ENCODE measurements at regions not wholly inside any gene's neighbourhood (a gene's known extent, or its start where the extent isn't known, plus 50 kb on each side); places are given as distances from the start of the nearest gene placed in this dataset.
"Not testable (repeated sequence)": the region's sequence is repeated elsewhere in the genome, so short reads cannot be mapped to it uniquely, and the experiment has no call there.

DNA sequence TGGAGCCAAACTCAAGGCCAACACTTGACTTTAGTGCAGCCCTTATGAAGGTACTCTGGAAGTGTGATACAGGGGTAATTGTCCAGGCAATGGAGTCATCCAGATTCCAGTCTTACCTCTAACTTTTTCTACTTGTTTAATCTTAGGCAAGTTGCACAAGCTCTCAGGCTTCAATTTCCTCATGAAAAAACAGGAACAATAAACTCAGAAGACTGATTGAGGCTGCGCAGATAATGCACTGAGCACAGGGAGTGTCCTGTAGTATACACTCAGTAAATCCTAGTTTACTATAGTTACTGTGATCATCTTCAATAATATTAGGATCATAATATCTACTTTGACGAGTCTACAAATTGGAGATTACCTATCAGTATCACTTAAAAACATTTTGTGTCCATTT, 127.5 kb upstream of the SMLR1 start:
- no peak for DNase-seq (ENCODE audit: low read depth in 4 of 4, low spot score in 2 of 4)

DNA sequence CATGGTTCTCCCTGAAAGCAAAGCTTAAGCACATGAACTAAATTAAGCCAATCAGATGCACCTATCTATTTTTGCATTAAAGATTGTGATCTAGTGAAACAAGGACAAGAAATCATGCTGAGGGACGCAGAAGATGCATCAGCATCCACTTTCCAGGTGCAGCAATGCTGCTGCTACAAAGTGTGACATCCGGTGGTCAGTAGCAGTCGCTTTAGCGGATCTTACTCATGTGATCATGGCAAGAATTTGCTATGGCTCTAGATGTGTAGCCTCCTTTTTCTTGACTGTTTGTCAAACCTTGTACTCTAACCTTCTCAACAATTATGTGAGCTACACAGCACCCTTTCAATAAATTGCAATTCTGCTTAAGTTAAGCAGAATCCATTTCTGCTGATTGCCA, 126.8 kb upstream of the SMLR1 start:
- DNase-seq (ENCODE audit: low read depth in 4 of 4, low spot score in 2 of 4): no peak

DNA sequence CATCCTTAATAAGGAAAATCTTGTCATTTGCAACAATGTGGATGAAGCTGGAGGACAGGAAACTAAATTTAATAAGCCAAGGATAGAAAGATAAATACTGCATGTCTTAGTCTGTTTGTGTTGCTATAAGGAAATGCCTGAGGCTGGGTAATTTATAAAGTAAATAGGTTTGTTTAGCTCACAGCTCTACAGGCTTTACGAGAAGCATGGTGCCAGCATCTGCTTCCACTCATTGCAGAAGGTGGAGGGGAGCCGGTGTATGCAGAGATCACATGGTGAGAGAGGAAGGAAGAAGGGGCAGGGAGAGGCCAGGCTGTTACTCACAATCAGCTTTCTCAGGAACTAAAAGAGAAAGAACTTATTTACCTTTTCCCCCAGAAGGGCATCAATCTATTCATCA, 118.9 kb upstream of the SMLR1 start:
- DNase-seq (ENCODE audit: low read depth in 4 of 4, low spot score in 2 of 4): no peak

DNA sequence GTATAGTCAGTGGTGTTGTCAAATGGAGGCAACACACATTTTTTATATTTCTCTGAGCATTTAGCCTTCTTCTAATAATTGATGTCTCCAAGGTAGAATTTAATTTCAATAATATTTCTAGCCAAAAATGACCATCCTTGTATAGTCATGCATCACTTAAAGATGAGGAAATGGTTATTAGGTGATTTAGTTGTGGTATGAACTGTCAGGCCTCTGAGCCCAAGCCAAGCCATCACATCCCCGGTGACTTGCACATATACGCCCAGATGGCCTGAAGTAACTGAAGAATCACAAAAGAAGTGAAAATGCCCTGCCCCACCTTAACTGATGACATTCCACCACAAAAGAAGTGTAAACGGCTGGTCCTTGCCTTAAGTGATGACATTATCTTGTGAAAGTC, 115.6 kb upstream of the SMLR1 start:
- DNase-seq (ENCODE audit: low read depth in 4 of 4, low spot score in 2 of 4): not testable (repeated sequence)

DNA sequence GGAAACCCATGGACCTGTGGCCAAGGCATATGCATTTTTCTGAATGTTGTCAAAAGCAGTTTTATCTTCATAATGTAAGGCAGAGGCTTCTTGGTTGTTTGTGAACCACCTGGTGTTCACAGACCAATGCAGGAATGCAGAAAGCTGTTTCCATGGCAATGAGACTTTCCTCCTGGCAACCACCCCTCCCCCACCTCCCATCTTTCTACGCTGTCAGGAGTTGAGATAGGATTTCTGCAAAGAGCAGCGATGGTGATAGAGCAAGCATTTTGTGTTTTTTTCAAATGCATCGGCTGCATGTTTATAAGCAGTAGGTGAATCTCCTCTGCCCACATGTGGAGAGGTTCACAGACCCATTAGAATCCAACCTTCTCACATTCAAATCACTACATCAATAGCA, 114.1 kb upstream of the SMLR1 start:
- DNase-seq (ENCODE audit: low read depth in 4 of 4, low spot score in 2 of 4): peak in 1 of 4 donors; percentile 28

DNA sequence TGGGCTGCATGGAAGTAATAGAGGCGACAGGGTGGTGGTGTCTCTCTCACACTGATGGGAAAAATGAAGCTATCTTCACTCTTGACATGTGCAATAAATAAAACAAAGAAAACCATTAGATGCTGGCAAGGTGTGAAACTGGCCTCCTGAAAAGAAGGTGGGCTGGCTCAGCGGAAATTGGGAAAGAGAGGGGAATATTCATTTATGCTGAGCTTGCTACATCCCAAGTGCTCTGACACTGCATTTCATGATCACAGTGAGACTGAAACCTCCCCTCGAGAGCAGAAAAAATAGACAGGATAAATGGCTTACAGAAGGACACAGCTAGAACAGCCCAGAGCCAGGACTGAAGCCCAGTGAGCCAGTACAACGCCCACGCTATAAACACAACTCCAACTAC, 112.1 kb upstream of the SMLR1 start:
- no peak for DNase-seq (ENCODE audit: low read depth in 4 of 4, low spot score in 2 of 4)

DNA sequence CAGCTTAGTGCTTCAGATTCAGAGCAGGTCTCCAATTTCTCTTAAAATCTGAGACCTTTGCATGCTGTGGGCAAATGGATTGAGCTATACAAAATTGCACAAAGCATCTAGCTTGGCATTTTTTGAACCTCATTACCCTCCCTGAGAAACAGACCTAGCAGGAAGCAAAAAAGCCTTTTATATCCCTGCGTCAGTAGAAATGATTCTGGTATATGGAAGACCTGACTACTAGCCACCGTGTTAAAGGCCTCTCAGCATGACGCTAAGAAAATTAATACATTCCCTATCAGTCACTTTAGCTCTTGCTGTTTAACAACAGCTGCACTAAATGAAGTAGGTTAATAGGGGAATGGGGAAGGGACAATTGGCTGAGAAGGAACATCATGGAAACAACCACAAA, 110.7 kb upstream of the SMLR1 start:
- DNase-seq (ENCODE audit: low read depth in 4 of 4, low spot score in 2 of 4): no peak

DNA sequence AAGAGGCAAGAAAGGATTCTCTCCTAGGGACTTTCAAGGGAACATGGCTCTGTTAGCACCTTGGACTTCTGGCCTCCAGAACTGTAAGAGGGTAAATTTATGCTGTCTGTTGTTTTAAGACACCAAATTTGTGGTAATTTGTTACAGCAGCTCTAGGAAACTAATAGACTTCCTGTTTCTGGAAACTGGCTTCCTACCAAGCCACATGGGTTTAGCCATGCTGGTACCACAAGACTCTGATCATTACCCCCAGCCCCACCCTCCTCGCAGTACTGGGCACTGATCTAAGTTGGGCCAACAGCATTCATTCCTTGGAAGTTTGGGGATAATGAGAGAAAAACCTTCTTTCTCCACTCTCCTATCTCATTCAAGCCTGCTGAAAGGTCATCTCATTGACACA, 109.5 kb upstream of the SMLR1 start:
- DNase-seq (ENCODE audit: low read depth in 4 of 4, low spot score in 2 of 4): no peak

DNA sequence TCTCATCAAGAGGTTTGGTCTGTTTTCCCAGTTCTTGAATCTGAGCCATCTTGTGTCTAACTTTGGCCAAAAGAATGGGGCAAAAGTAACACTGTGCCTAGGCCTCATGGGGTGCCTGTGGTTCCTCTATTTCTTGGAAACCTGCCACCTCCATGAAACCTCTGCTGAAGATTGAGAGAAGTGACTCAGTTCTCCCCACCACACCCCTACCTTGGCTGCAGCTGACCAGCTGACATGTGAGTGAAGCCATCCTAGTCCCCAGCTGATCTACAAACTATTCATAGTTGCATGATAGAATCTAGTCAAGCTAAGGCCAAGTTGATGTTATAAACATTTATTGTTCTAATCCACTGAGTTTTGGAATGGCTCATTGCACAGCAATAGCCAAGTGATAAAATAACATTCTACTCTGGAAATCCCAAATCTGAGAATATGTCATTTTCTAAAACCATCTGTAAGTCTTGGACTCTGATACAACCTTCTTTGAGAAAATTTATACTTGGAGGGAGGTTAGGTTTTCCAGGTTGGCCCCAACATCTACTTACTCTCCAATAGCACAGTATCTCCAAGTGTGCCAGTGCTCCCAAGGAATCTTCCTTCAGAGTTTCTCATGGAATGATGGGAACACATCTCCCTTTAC, 107.0 kb upstream of the SMLR1 start:
- DNase-seq (ENCODE audit: low read depth in 4 of 4, low spot score in 2 of 4): no peak

DNA sequence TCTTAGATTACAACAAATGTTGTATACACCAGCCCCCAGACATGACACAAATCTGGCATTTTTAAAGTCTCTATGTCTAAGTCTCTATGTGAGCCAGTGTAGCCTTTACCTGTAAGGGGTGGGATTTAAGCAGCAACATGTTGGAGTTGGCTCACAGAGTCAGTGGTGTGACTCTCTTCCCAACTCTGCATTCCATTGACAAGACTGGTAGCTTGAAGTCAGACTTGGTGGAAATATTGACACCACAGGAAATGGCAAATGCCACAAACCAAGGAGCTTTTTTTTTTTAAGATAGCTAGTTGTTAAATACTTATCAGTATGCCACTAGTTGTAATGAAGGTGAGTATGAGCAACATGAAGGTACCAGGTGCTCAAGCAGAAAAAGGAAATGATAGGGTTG, 103.1 kb upstream of the SMLR1 start:
- no peak for DNase-seq (ENCODE audit: low read depth in 4 of 4, low spot score in 2 of 4)

DNA sequence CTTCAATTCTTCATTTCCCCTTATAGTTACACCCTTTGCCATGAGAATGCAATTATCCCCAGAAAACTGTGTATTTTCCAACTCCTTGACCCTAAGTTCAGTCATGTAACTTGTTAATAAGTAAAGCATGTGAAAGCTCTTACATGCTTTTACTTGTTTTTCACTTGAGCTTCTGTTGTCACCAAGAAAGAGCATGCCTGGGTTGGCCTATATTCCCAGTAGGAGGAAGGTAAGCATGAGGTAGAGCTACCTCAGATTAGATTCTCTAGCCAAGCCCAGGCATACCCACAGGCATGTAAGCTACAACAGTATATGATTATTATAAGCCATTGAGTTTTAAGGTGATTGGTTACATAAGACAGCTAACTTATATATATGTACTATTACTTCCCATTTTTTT, 101.7 kb upstream of the SMLR1 start:
- no peak for DNase-seq (ENCODE audit: low read depth in 4 of 4, low spot score in 2 of 4)

DNA sequence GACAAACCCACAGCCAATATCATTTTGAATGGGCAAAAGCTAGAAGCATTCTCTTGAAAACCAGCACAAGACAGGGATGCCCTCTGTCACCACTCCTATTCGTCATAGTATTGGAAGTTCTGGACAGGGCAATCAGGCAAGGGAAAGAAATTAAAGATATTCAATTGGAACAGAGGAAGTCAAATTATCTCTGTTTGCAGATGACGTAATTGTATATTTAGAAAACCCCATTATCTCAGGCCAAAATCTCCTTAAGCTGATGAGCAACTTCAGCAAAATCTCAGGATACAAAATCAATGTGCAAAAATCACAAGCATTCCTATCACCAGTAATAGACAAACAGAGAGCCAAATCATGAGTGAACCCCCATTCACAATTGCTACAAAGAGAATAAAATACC, 99.1 kb upstream of the SMLR1 start:
- not testable (repeated sequence) for DNase-seq (ENCODE audit: low read depth in 4 of 4, low spot score in 2 of 4)

DNA sequence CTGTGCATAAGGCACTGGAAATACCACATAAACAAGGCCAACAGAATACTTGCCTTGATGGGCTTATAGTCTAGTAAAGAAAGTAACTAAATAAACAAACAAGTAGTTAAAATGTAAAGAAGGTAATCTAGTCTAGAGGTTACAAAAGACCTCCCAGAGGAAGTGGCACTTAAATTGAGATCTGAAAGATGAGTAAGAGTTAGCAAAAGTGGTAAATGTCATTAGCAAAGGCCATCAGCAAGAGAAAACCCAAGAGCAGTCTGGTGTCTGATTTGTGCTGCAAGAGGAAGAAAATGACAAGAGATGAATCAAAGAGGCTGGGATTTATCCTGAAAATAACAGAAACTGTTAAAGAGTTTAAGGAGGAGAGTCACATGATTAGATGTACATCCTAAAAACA, 96.6 kb upstream of the SMLR1 start:
- no peak for DNase-seq (ENCODE audit: low read depth in 4 of 4, low spot score in 2 of 4)

DNA sequence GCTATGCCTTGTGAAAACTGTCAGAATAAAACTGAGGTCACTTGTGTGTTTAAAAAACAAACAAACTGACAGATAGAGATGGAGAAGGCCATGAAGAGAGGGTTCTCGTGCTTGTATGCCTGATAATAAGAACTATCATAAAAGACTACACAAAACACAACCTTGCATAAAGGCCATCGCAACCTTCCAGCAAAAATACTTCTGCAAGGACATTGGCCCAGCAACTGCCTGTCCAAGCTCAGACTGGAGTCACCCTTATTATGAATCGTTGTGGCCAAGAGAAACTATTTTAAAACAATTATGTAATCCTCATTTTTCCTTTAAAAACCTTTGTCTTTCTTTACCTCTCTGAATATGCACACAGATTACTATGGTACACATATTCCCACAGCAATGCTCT, 93.0 kb upstream of the SMLR1 start:
- DNase-seq (ENCODE audit: low read depth in 4 of 4, low spot score in 2 of 4): no peak

DNA sequence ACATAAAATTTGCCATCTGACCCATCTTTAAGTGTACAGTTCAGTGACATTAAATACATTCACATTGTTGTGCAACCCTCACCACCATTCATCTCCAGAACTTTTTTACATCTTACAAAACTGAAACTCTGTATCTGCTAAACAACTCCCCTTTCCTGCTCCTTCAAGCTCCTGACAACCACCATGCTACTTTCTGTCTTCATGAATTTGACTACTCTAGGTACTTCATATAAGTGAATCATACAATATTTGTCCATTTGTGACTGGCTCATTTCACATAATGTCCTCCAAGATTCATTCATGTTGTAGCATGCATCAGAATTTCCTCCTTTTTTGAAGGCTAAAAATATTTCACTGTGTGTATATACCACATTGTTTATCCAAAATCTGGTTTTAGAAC, 86.9 kb upstream of the SMLR1 start:
- DNase-seq (ENCODE audit: low read depth in 4 of 4, low spot score in 2 of 4): no peak

DNA sequence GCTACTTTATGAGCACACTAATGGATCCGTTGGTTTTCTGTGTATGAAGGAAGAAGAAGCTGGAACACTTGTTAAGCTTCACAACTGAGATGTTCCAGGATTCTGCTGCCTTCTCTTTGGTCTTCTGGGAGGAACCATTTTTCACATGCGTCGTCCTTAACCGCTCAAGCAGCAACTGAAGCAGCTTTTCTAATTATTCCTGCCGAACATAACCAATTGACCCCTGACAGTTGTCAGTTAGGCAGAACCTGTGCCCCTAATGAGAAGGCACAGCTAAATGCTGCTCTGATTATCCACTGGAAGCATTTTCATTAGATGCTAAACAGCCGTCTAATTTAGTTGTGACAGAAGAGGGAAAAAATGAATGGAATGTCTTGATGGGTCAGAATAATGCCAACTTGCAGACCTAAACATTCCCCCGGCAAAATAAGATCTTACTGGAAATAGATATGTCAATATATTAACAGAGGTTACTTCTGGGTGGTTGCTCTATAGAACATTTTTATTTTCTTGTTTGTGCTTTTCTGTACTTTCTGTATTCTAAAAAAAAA, 85.0 kb upstream of the SMLR1 start:
- no peak for DNase-seq (ENCODE audit: low read depth in 4 of 4, low spot score in 2 of 4)

DNA sequence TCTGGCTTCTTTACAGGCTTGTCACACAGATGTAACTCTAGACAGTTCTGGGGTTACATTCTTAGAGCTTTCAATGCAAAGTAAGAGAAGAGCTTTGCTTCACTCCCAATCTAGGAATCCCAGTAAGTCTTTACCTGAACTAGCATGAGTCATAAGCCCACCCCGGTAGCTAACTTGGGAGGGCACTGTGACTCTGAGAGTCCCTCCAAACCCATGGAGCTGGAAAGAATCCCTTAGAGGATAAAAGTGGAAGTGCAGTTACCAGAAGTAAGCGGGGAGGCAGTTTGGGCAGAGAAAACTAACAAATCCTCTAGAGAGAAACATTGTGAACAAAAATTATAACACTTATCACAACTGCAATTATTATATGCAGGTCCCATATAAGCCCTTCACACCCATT, 84.0 kb upstream of the SMLR1 start:
- no peak for DNase-seq (ENCODE audit: low read depth in 4 of 4, low spot score in 2 of 4)

DNA sequence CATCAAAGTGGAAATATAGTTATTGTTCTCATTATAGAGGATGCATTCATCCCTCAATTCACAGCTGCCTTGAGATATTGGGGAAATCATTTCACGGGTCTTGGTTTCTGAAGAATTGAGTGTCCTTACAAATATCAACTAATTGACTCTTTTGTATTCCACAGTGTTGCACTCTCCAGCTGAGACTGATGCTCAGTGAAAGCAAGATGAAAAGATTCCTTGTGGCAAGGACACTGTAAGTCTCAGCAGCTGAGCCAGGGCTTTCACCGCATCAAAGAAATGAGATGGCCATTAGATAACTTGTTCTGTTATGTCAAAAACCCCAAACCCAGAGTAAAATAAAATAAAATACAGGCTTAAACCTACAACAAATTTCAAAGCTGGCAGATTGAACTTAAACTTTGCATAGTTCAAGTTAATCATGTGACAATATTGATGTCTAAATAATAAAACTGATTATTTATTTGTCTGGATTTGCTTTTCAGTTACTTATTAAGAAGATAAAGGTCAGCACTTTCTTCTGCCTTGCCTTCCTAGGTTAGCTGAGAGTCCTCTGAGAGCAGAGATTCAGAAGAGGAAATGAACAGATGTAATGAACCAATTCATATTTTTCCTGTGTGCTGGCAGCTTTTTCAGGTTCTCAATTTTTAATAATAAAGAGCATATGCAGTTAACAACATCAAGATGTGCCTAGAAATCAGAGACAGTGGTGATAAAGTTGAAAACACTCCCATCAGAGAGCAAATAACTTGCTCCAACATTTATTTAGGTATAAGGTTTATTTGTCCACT, 82.4 kb upstream of the SMLR1 start:
- no peak for DNase-seq (ENCODE audit: low read depth in 4 of 4, low spot score in 2 of 4)

DNA sequence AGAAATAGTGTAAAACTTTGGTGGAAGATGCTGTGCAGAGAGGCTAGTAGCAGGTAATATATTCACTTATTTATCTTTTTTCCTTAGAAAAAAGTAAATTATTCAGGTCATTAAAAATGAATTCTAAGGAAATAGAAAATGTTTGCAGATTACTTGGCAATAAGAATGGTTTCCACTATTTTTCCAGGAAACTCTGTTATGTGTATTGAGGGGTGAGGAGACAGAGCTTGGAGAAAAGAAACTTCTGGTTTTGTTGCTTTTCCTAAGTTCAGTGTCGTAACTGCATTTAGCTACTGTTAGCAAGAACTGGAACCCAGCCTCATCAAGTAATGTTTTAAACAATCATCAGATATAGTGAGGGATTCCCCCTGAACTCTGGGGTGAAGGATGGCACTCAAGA, 79.2 kb upstream of the SMLR1 start:
- DNase-seq (ENCODE audit: low read depth in 4 of 4, low spot score in 2 of 4): no peak

DNA sequence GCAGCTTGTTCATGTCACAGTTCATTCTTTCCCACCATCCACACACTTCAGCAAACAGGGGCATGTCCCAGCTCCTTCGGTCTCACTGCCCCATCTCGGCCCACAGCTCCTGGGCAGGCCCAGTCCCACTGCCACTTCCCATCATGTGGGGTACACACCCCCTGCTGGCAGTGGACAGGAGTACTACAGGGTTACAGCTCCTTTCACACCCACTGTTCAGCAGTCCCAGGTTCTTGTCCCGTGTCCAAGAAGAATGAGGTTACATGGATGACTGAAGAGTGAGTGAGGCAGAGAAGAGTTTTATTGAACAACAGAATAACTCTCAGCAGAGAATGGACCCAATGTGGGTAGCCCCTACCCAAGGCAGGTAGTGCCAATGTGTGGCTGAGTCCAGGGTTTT, 77.8 kb upstream of the SMLR1 start:
- DNase-seq (ENCODE audit: low read depth in 4 of 4, low spot score in 2 of 4): no peak

DNA sequence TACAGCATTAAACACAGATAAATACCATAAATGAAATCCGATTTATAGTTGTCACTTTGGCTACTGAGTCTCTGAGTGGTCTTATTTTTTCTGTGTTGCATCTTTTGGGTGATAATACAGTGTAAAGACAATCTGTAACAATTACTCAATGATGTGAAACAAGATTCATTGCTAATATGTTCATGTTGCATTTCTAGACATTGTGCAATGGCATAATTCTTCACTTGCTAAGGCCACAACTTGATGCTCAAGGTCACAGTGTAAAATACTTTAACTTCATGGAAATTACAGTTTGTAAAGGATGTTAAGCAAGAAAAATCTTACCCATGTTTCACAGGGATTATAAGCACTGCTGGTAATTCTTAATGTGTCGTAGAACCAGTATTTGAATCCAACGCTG, 74.9 kb upstream of the SMLR1 start:
- no peak for DNase-seq (ENCODE audit: low read depth in 4 of 4, low spot score in 2 of 4)

DNA sequence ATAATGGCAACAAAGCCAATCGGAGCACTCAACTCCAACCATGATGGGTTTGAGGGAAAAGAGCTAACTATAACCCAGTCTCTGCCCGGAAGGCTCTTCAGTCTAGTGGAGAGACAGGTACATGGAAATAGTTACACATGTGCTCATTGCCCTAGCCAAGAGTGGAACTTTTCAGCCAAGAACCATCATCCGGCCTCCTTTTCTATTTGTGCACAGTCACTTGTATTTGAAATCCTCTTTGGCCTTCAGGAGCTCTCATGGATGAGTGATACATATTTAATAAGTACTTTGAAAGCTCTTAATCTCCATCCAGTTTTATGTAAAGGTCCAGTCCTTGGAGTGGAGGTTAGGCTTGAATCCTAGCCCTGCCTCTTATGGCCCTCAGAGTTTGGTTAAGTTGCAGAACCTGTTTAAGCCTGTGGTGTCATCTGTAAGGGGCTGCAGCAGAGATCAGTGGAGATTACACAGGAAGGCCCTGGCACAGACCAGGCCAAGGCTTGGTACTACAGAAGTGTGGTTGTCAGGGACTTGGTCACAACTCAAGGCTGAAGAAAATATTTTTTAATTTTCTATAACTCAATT, 72.3 kb upstream of the SMLR1 start:
- DNase-seq (ENCODE audit: low read depth in 4 of 4, low spot score in 2 of 4): no peak
